ENCODE measurements at regions not wholly inside any gene's neighbourhood (a gene's known extent, or its start where the extent isn't known, plus 50 kb on each side); places are given as distances from the start of the nearest gene placed in this dataset.

DNA sequence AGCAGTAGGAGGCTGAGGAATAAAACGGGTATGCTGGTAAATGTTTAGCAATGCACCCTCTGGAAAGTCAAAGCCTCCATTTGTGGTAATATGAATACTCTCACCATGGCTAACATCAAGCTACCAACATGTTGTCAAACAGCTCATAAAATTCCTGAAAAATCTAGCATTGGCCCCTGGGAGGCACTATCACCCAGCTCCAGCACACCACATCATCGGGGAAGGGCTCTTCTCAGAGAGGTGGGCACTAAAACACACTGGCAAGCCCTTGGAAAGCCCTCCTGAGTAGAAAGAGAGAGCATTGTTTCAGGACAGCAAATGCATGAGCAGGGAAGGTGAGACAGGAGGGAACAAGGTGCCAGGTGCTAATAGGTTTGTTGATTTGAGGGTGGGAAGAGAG lies 53.9 kb upstream of the FLT1 start:
- H3K36me3 Mint-ChIP-seq (ENCODE audit: insufficient read depth): no peaks in the 10 kb centered on the region
- H3K9me3 Mint-ChIP-seq: peaks cover 2 to 8% of the 10 kb centered on the region in 2 donors
- H3K4me3 Mint-ChIP-seq: no peak overlapping the region
- H3K27ac Mint-ChIP-seq: no peak overlapping the region
- DNase-seq: no peak
- ATAC-seq (replicated peaks): no peak
- H3K4me1 Mint-ChIP-seq (ENCODE audit: low read depth in 2 of 2): no peaks in the 10 kb centered on the region
- H3K27me3 Mint-ChIP-seq: peaks cover 48 to 61% of the 10 kb centered on the region in 2 donors

DNA sequence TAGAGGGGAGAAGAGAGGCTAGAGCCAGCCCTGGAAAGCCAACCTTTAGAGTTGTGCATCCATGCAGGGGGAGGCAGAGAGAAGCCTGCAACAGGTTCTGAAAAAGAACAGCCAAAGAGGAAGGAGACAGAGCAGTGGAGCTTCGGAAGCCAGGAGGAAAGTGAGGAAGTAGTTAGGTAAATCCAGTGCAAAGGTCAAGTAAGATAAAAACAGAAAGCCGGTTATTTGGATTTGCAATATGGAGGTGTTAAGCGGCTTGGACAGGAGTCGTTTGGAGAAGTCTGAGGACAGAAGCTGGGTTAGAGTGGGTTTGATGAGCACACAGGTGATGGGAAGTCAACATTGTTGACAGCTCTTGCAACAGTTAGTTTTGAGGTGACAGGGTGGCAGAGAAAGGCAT lies 53.5 kb upstream of the FLT1 start:
- no peak overlapping the region for H3K4me3 Mint-ChIP-seq
- H3K36me3 Mint-ChIP-seq (ENCODE audit: insufficient read depth): no peaks in the 10 kb centered on the region
- no peak overlapping the region for H3K27ac Mint-ChIP-seq
- H3K4me1 Mint-ChIP-seq (ENCODE audit: low read depth in 2 of 2): no peaks in the 10 kb centered on the region
- ATAC-seq (replicated peaks) (no peak), DNase-seq (no peak)
- peaks cover 2 to 11% of the 10 kb centered on the region in 2 donors for H3K9me3 Mint-ChIP-seq
- peaks cover 48 to 65% of the 10 kb centered on the region in 2 donors for H3K27me3 Mint-ChIP-seq

DNA sequence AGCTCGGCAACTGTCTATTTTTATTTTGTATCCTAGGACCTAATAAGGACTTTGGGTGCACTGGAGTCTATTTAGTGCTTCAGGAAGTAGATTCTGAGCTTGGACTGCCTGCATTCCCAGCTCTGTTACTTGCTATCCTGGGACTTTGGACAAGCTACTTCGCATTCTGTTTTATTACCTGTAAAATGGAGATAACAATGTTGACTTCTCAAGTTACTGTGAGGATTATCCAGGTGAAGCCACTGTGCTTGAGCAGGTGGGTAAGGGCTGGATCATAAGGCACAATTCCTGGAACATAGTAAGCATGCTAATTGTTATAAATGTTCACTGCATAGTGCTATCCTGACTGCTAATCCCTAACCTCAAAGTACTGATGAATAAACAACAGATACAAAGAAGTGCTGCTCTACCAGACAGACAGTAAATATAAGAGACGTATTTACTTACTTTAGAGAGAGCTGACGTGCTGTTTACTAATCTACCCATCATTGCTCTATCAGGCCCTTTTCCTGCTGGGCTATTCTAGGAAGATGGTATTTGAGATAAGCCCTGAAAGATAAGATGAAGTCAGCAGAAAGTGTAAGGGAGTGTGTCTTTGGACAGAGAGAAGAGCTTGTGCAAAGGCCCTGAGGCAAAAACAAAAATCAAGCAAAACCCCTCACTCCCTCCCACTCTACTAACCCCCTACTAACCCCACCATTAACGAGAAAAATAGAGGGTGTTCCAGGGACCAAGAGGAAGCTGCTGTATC lies 50.8 kb upstream of the FLT1 start:
- Mint-ChIP-seq H3K4me1 (ENCODE audit: low read depth in 2 of 2) (no peaks in the 10 kb centered on the region), H3K36me3 (ENCODE audit: insufficient read depth) (no peaks in the 10 kb centered on the region)

More for the DNA sequence above, 50.8 kb upstream of the FLT1 start:
- no peak overlapping the region for H3K27ac Mint-ChIP-seq
- H3K27me3 Mint-ChIP-seq: peaks cover 53 to 75% of the 10 kb centered on the region in 2 donors
- no peak overlapping the region for H3K4me3 Mint-ChIP-seq
- H3K9me3 Mint-ChIP-seq: peaks cover 7 to 11% of the 10 kb centered on the region in 2 donors
- ATAC-seq (replicated peaks): no peak
- DNase-seq: no peak
